A549 (cell line): ENCODE measurements at regions not wholly inside any gene's neighbourhood (a gene's known extent, or its start where the extent isn't known, plus 50 kb on each side); places are given as distances from the start of the nearest gene placed in this dataset.

Experiments
- ATAC-seq, 2 experiments: fragments of 200-7000 bp in 1 of 2; fragments of >200 bp in 1 of 2; cut with Nextera tagmentation in 1 of 2; cut with Tn5 transposase in 1 of 2; 3 replicates each; pipeline versions ENCODE4 v1.8.0 to v1.9.1; 2018 to 2020; ENCODE audit warnings: mild to moderate bottlenecking in 1 of 2, moderate library complexity in 1 of 2
- CTCF ChIA-PET: fragments of 300-600 bp; sonication (Branson Sonifier 250); formaldehyde crosslinking; extraction: SDS; loops from one replicate; lab custom pipeline; 2021; ENCODE audit warnings: antibody characterized with exemption, inconsistent platforms; lab: Yijun Ruan, JAX
- POLR2A ChIA-PET: fragments of 350-600 bp; formaldehyde crosslinking; extraction: SDS; loops from one replicate; lab custom pipeline; 2021; ENCODE audit warnings: antibody characterized with exemption, inconsistent platforms; lab: Yijun Ruan, JAX
- DNase-seq, 2 experiments: peaks; one replicate each; pipeline versions ENCODE4 v3.0.0 to v3.0.0-alpha.2; 2011 to 2016; ENCODE audit warnings: low read depth in 1 of 2, low spot score in 1 of 2
- FAIRE-seq: peaks from 2 replicates; lab custom pipeline; 2011; peaks lifted over from hg19 to GRCh38; lab: Jason Lieb, UNC
- H3K27ac ChIP-seq, 2 experiments: fragments of >200 bp; sonication (Bioruptor Twin); formaldehyde crosslinking; 3 replicates each; pipeline ENCODE4 v1.5.1; 2016 to 2017
- H3K4me1 ChIP-seq: fragments of >200 bp; sonication (Bioruptor Twin); formaldehyde crosslinking; 3 replicates; pipeline ENCODE4 v1.6.1; 2016
- H3K4me2 ChIP-seq: fragments of >200 bp; sonication (Bioruptor Twin); formaldehyde crosslinking; 3 replicates; pipeline ENCODE4 v1.6.1; 2016
- H3K4me3 ChIP-seq: fragments of >200 bp; sonication (Bioruptor Twin); formaldehyde crosslinking; 3 replicates; pipeline ENCODE4 v1.5.1; 2016
- H3K9me3 ChIP-seq: fragments of >200 bp; sonication (Bioruptor Twin); formaldehyde crosslinking; 3 replicates; pipeline ENCODE4 v1.6.1; 2016
- BHLHE40 ChIP-seq: IDR thresholded peaks from 2 replicates; pipeline ENCODE4 v1.6.1; 2012; ENCODE audit warnings: low read depth, low read length, inconsistent platforms
- CBX8 ChIP-seq: fragments of 200-600 bp; sonication (generic); IDR thresholded peaks from 2 replicates; pipeline ENCODE4 v1.6.1; 2016
- CEBPB ChIP-seq, 2 experiments: fragments of >200 bp in 1 of 2; sonication (Bioruptor Twin) in 1 of 2; formaldehyde crosslinking in 1 of 2; IDR thresholded peaks; 2 replicates each; pipeline ENCODE4 v1.6.1; 2012 to 2016
- CHD4 ChIP-seq: fragments of 200-600 bp; sonication (generic); IDR thresholded peaks from 2 replicates; pipeline ENCODE4 v1.6.1; 2016; ENCODE audit warnings: antibody characterized with exemption, mild to moderate bottlenecking, borderline replicate concordance
- HES2 ChIP-seq: fragments of >200 bp; sonication (Bioruptor Twin); formaldehyde crosslinking; IDR thresholded peaks from 2 replicates; pipeline ENCODE4 v1.6.1; 2016
- HEYL ChIP-seq: fragments of 250-450 bp; sonication (Bioruptor Pico); IDR thresholded peaks from 2 replicates; pipeline ENCODE4 v1.8.0; 2021; ENCODE audit warnings: mild to moderate bottlenecking, moderate library complexity
- HOXA7 ChIP-seq: fragments of 250-450 bp; sonication (Bioruptor Pico); IDR thresholded peaks from 2 replicates; pipeline ENCODE4 v1.5.0; 2020; ENCODE audit warnings: mild to moderate bottlenecking, moderate library complexity
- JUN ChIP-seq, 2 experiments: fragments of >200 bp; sonication (Bioruptor Twin); formaldehyde crosslinking; IDR thresholded peaks; 2 replicates in 1 of 2; 3 replicates in 1 of 2; pipeline ENCODE4 v1.6.1; 2016 to 2017
- KDM1A ChIP-seq: fragments of 200-600 bp; sonication (generic); IDR thresholded peaks from 2 replicates; pipeline ENCODE4 v1.6.1; 2016; ENCODE audit warnings: low read depth, mild to moderate bottlenecking
- MAFK ChIP-seq: fragments of 450-650 bp; IDR thresholded peaks from 2 replicates; pipeline ENCODE4 v1.6.1; 2014; ENCODE audit not compliant: partially characterized antibody
- NFE2L2 ChIP-seq: fragments of 150-350 bp; conservative IDR thresholded peaks from 2 replicates; pipeline ENCODE4 v1.6.1; 2014; ENCODE audit warnings: low read length
- POLR2A ChIP-seq: IDR thresholded peaks from 2 replicates; pipeline ENCODE4 v1.6.1; 2012; ENCODE audit warnings: mild to moderate bottlenecking, low read length
- RAD21 ChIP-seq, 2 experiments: fragments of >200 bp in 1 of 2; sonication (Bioruptor Twin) in 1 of 2; formaldehyde crosslinking in 1 of 2; IDR thresholded peaks in 1 of 2; conservative IDR thresholded peaks in 1 of 2; 2 replicates in 1 of 2; 3 replicates in 1 of 2; pipeline ENCODE4 v1.6.1; 2012 to 2018; ENCODE audit warnings: inconsistent platforms in 1 of 2
- RARB ChIP-seq: fragments of 250-450 bp; sonication (Bioruptor Pico); IDR thresholded peaks from 2 replicates; pipeline ENCODE4 v1.8.0; 2021; ENCODE audit warnings: mild to moderate bottlenecking, moderate library complexity
- RNF2 ChIP-seq: fragments of 200-600 bp; sonication (generic); IDR thresholded peaks from 2 replicates; pipeline ENCODE4 v1.6.1; 2016; ENCODE audit warnings: low read depth, mild to moderate bottlenecking, antibody characterized with exemption, moderate library complexity, borderline replicate concordance
- TP53 ChIP-seq: fragments of 250-450 bp; sonication (Bioruptor Pico); IDR thresholded peaks from 2 replicates; pipeline ENCODE4 v1.5.0; 2021; ENCODE audit warnings: mild to moderate bottlenecking, moderate library complexity
- WGBS: methylation state at CpG from one replicate; pipeline ENCODE4 v1.1.6; 2017; ENCODE audit errors: missing lambda C conversion rate; 5-methylcytosine and 5-hydroxymethylcytosine counted together
- TF ChIP-seq, protein P1 (sequence below): fragments of 250-450 bp; sonication (Bioruptor Pico); IDR thresholded peaks from 2 replicates; pipeline ENCODE4 v1.5.0; 2021; ENCODE audit warnings: mild to moderate bottlenecking, moderate library complexity, borderline replicate concordance
- TF ChIP-seq, protein P2 (sequence below): fragments of >200 bp; sonication (Bioruptor Twin); formaldehyde crosslinking; IDR thresholded peaks from 3 replicates; pipeline ENCODE4 v1.6.1; 2016
- TF ChIP-seq, protein P3 (sequence below): IDR thresholded peaks from 2 replicates; pipeline ENCODE4 v1.6.1; 2012
- TF ChIP-seq, protein P4 (sequence below): fragments of 200-600 bp; sonication (generic); IDR thresholded peaks from 2 replicates; pipeline ENCODE4 v1.6.1; 2016; ENCODE audit warnings: antibody characterized with exemption, mild to moderate bottlenecking, moderate library complexity

DNA sequence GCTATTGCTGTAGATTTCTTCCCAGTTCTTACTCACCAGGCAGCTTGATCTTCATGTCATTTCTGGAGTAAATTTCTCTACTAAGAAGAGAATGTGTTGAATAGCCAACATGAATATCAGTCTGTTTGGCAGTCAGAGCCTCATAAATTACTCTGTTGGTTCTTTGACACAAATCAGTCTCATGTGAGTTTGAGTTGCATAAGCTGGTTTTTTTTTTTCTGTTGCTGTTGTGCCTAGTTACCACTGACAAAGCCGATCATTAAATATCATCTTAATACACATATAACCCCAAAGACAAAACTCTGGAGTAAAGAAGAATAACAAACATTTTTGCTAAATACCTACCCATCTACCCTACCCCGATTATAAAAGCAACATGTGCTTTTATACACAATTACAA is 240.5 kb upstream of the KCNJ16 start:
- H3K4me1 ChIP-seq, result no peaks in the 10 kb centered on the region
- ChIA-PET POLR2A (no interaction called here), CTCF (no interaction called here)
- no peak overlapping the region for H3K27ac ChIP-seq
- 35% methylated on average over 2 of the region's 2 CpGs for WGBS
- DNase-seq (no peak), ATAC-seq (no peak), FAIRE-seq (no peak)
- H3K4me2 ChIP-seq, result no peak overlapping the region
- H3K4me3 ChIP-seq, result no peak overlapping the region
- no peak for TF ChIP-seq RAD21 (conservative IDR thresholded peaks at IDR 0.05 in 1 of 2, IDR thresholded peaks at IDR 0.05 in 1 of 2)
- no peak for TF ChIP-seq HEYL
- TF ChIP-seq POLR2A, result no peak
- no peak for TF ChIP-seq JUN (IDR thresholded peaks at IDR 0.05)
- no peak for TF ChIP-seq NFE2L2
- H3K9me3 ChIP-seq, result peaks cover 15% of the 10 kb centered on the region; the same call in 2 of the 3 replicates

GRCh38 chr17:69851736-69852135 is 223.3 kb upstream of the KCNJ16 start:
- no peak overlapping the region for H3K4me2 ChIP-seq
- ChIA-PET CTCF (interaction anchor here (1.0 to 1.3 kb wide), 2 partner anchors 89 to 770 kb away, joined by 3 read pairs; no protein-coding TSS in a partner anchor), POLR2A (no interaction called here)
- H3K4me3 ChIP-seq, result no peak overlapping the region
- H3K4me1 ChIP-seq, result no peaks in the 10 kb centered on the region; the same call in 2 of the 3 replicates
- FAIRE-seq (no peak), ATAC-seq (no peak), DNase-seq (no peak)
- WGBS, result 80% methylated on average over 4 of the region's 4 CpGs
- no peak overlapping the region for H3K27ac ChIP-seq
- H3K9me3 ChIP-seq, result no peaks in the 10 kb centered on the region
- TF ChIP-seq RARB (CRISPR knock-in tag) (no peak), CBX8 (no peak), MAFK (no peak), CHD4 (no peak)
- TF ChIP-seq, protein P1, sequence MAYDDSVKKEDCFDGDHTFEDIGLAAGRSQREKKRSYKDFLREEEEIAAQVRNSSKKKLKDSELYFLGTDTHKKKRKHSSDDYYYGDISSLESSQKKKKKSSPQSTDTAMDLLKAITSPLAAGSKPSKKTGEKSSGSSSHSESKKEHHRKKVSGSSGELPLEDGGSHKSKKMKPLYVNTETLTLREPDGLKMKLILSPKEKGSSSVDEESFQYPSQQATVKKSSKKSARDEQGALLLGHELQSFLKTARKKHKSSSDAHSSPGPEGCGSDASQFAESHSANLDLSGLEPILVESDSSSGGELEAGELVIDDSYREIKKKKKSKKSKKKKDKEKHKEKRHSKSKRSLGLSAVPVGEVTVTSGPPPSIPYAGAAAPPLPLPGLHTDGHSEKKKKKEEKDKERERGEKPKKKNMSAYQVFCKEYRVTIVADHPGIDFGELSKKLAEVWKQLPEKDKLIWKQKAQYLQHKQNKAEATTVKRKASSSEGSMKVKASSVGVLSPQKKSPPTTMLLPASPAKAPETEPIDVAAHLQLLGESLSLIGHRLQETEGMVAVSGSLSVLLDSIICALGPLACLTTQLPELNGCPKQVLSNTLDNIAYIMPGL (CRISPR knock-in tag), result no peak

DNA sequence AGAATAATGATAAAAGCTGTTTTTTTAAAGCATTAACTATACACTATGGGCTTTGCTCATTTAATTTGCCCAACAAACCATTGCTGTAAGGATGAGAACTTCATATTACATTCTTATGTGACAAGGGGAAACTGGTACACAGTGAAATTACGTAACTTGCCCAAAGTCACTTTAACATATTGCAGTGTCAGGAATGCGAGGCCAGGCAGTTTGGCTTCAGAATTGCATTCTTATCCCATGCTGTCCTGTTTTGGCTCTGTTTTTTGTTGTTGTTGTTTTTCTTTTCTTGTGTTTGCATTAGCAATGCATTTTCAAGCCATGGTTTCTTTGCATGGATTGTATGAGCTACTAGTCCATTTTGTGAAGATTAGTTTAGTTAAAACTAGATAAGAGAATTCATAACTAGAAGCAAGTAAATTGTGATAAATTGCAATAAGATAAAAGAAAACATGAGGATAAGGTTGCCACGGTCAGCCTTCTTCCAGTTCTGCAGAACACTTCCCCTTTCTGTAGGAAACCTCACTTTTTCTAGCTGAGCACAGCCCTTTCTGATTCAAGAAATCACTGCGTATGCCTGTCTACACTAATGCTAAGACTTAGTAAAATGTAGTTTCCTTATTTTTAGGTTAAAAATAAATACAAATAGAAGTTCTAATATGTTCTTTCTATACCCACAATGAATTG is 221.3 kb upstream of the KCNJ16 start:
- Histone ChIP-seq H3K4me1 (peaks cover 13% of the 10 kb centered on the region), H3K27ac (no peak overlapping the region), H3K4me2 (no peak overlapping the region), H3K4me3 (no peak overlapping the region)
- ChIA-PET CTCF (no interaction called here), POLR2A (no interaction called here)
- DNase-seq (no peak), ATAC-seq (no peak), FAIRE-seq (no peak)
- 72% methylated on average over 4 of the region's 4 CpGs for WGBS
- no peak for TF ChIP-seq RAD21 (conservative IDR thresholded peaks at IDR 0.05 in 1 of 2, IDR thresholded peaks at IDR 0.05 in 1 of 2)
- no peak for TF ChIP-seq HOXA7 (CRISPR knock-in tag)
- TF ChIP-seq BHLHE40, result no peak
- no peak for TF ChIP-seq TP53 (CRISPR knock-in tag)
- no peak for TF ChIP-seq CEBPB (IDR thresholded peaks at IDR 0.05)
- TF ChIP-seq, protein P2, sequence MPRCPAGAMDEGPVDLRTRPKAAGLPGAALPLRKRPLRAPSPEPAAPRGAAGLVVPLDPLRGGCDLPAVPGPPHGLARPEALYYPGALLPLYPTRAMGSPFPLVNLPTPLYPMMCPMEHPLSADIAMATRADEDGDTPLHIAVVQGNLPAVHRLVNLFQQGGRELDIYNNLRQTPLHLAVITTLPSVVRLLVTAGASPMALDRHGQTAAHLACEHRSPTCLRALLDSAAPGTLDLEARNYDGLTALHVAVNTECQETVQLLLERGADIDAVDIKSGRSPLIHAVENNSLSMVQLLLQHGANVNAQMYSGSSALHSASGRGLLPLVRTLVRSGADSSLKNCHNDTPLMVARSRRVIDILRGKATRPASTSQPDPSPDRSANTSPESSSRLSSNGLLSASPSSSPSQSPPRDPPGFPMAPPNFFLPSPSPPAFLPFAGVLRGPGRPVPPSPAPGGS, result no peak
- TF ChIP-seq, protein P3, sequence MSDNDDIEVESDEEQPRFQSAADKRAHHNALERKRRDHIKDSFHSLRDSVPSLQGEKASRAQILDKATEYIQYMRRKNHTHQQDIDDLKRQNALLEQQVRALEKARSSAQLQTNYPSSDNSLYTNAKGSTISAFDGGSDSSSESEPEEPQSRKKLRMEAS, result no peak
- TF ChIP-seq NFE2L2, result no peak
- TF ChIP-seq, protein P4, sequence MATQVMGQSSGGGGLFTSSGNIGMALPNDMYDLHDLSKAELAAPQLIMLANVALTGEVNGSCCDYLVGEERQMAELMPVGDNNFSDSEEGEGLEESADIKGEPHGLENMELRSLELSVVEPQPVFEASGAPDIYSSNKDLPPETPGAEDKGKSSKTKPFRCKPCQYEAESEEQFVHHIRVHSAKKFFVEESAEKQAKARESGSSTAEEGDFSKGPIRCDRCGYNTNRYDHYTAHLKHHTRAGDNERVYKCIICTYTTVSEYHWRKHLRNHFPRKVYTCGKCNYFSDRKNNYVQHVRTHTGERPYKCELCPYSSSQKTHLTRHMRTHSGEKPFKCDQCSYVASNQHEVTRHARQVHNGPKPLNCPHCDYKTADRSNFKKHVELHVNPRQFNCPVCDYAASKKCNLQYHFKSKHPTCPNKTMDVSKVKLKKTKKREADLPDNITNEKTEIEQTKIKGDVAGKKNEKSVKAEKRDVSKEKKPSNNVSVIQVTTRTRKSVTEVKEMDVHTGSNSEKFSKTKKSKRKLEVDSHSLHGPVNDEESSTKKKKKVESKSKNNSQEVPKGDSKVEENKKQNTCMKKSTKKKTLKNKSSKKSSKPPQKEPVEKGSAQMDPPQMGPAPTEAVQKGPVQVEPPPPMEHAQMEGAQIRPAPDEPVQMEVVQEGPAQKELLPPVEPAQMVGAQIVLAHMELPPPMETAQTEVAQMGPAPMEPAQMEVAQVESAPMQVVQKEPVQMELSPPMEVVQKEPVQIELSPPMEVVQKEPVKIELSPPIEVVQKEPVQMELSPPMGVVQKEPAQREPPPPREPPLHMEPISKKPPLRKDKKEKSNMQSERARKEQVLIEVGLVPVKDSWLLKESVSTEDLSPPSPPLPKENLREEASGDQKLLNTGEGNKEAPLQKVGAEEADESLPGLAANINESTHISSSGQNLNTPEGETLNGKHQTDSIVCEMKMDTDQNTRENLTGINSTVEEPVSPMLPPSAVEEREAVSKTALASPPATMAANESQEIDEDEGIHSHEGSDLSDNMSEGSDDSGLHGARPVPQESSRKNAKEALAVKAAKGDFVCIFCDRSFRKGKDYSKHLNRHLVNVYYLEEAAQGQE, result no peak
- no peak for TF ChIP-seq HES2
- TF ChIP-seq KDM1A, result no peak
- TF ChIP-seq RNF2, result no peak
- TF ChIP-seq, all 56 proteins: peak for 0
- no peaks in the 10 kb centered on the region for H3K9me3 ChIP-seq
